C4-2B (cell line): ENCODE measurements at regions not wholly inside any gene's neighbourhood (a gene's known extent, or its start where the extent isn't known, plus 50 kb on each side); places are given as distances from the start of the nearest gene placed in this dataset.

Experiments
- CTCF ChIP-seq: fragments of 450-650 bp; conservative IDR thresholded peaks from 2 replicates; pipeline ENCODE4 v1.5.1; 2017; ENCODE audit warnings: mild to moderate bottlenecking
- ZFX ChIP-seq: fragments of 450-650 bp; IDR thresholded peaks from 2 replicates; pipeline ENCODE4 v1.6.1; 2017

- TF ChIP-seq CTCF (no peak), ZFX (no peak)
Observed at GRCh38 chr6:150704447-150705192, 104.9 kb downstream of the PLEKHG1 start.
